22Rv1 (cell line): ENCODE measurements at regions not wholly inside any gene's neighbourhood (a gene's known extent, or its start where the extent isn't known, plus 50 kb on each side); places are given as distances from the start of the nearest gene placed in this dataset.

Experiments used
- H3K27ac ChIP-seq: fragments of 450-650 bp; 2 replicates; pipeline ENCODE4 v1.5.1; 2017
- ZFX ChIP-seq: fragments of 450-650 bp; IDR thresholded peaks from 2 replicates; pipeline ENCODE4 v1.6.1; 2017; ENCODE audit warnings: antibody characterized with exemption, borderline replicate concordance
- TF ChIP-seq, protein P1 (sequence below): fragments of 450-650 bp; IDR thresholded peaks from 2 replicates; pipeline ENCODE4 v1.5.1; 2017; ENCODE audit warnings: mild to moderate bottlenecking

DNA sequence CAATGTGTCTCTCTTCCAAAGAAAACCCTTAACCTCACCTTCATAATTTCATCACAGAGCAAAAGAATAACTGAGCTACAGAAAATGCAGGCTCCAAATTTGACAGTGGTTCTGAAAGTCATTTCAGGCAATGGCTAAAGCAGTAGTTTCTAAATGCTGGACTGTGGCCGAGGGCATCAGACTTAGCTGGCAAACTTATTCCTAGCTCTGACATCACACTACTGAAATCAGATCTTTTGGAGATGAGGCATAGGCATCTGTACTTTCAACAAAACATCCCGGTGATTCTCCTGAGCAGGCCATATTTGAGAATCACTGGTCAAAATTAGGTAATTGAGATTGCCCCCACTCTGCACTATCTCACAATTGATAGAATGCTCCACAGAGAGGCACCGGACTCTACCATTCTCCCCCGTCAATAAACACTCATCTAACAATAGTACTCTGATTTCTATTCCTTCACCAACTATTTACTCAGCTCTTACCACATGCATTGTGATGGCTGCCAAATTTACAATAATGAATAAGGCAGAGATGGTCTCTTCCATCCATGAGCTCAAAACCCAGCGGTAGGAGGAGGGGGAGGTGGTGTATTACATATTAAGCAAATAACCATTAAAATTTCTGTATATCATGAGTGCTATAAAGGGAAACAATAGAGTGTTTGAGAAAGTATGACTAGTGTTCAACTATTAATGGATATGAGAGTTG is 57.3 kb upstream of the SPRED1 start:
- H3K27ac ChIP-seq = no peak overlapping the region
- TF ChIP-seq, protein P1, sequence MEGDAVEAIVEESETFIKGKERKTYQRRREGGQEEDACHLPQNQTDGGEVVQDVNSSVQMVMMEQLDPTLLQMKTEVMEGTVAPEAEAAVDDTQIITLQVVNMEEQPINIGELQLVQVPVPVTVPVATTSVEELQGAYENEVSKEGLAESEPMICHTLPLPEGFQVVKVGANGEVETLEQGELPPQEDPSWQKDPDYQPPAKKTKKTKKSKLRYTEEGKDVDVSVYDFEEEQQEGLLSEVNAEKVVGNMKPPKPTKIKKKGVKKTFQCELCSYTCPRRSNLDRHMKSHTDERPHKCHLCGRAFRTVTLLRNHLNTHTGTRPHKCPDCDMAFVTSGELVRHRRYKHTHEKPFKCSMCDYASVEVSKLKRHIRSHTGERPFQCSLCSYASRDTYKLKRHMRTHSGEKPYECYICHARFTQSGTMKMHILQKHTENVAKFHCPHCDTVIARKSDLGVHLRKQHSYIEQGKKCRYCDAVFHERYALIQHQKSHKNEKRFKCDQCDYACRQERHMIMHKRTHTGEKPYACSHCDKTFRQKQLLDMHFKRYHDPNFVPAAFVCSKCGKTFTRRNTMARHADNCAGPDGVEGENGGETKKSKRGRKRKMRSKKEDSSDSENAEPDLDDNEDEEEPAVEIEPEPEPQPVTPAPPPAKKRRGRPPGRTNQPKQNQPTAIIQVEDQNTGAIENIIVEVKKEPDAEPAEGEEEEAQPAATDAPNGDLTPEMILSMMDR = no peak
- no peak for TF ChIP-seq ZFX

DNA sequence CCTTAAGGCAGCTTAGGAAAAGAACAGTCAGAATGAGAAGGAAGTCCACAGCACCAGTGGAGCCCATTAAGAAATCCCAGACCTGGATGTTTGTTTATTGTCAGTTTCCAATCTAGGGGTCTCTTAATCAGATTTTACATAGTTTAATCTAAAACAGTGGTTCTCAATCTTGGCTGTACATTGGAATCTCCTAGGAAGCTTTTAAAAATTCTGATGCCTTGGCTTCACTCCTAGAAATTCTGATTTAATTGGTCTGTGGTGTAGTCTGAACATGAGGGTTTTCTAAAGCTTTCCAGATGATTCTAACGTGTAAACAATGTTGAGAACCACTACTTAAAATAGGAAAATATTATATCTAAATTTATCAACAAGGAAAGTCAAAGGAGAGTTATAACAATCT is 56.6 kb upstream of the SPRED1 start:
- no peak for TF ChIP-seq ZFX
- TF ChIP-seq, protein P1 = no peak
- no peak overlapping the region for H3K27ac ChIP-seq

DNA sequence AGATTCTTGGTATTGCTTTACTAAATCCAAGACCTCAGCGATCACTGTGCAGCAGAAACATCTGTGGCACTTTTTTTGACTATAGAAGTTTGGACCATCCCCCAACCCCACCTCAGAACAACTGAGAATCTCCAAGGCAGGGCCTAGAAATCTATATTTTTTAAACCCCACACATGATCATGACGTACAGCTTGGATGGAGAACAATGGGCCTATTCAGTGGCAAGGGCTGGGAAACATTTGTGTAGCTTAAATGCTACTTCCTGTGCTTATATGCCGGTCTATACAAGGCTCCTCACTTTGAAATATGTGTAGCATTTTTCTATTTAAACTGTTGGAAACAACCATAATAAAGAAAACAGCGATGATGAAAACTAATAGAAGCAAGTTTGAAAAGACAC is 55.1 kb upstream of the SPRED1 start:
- no peak overlapping the region for H3K27ac ChIP-seq

DNA sequence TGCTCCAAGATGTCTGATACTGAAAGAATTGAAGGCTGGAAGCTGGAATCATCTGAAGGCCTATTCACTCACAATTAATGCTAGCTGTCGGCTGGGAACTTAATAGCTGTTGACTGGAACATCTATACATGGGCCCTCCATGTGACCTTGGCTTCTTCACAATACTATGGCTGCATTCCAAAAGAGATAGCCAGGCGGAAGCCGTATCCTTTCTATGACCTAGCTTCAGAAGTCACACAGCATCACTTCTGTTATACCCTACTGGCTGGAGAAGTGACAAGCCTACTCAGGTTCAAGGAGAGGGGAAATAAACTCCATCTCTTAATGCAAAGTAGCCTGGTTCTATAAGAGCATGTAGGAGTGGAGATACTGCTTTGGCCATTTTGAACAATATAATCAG is 50.9 kb upstream of the SPRED1 start:
- no peak overlapping the region for H3K27ac ChIP-seq
- TF ChIP-seq, protein P1 = no peak
- TF ChIP-seq ZFX = no peak

More for the DNA sequence above, 55.1 kb upstream of the SPRED1 start:
- TF ChIP-seq, protein P1 = no peak
- TF ChIP-seq ZFX = no peak

DNA sequence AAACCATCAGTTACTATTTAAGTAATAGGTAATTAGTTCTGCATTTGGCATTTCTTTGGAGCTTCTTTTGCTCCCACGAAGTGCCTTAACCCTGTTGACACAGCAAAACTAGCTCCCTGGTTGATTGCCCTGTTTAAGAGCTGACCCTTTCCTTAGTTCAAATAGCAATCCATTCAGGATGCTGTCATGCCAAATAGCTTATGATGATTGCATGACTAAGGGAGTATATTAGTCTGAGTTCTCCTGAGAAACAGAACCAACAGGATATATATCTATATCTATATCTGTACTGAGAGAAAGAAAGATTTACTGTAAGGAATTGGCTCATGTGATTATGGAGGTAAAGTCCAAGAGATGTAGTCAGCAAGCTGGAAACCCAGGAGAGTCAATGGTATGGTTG is 50.3 kb upstream of the SPRED1 start:
- TF ChIP-seq, protein P1 = no peak
- no peak for TF ChIP-seq ZFX
- H3K27ac ChIP-seq = no peak overlapping the region
